WTC11 (cell line): ENCODE measurements at regions not wholly inside any gene's neighbourhood (a gene's known extent, or its start where the extent isn't known, plus 50 kb on each side); places are given as distances from the start of the nearest gene placed in this dataset.

Experiments
- ELF4 ChIP-seq: sonication (generic); formaldehyde crosslinking; IDR thresholded peaks from 2 replicates; pipeline ENCODE4 v1.8.1; 2022; ENCODE audit warnings: low read depth, mild to moderate bottlenecking, moderate library complexity, missing genetic modification reagents
- ETV6 ChIP-seq: sonication (generic); formaldehyde crosslinking; IDR thresholded peaks from 2 replicates; pipeline ENCODE4 v1.8.1; 2022; ENCODE audit warnings: mild to moderate bottlenecking, missing genetic modification reagents
- ZNF232 ChIP-seq: sonication (generic); formaldehyde crosslinking; IDR thresholded peaks from 2 replicates; pipeline ENCODE4 v1.8.0; 2022; ENCODE audit warnings: mild to moderate bottlenecking, missing genetic modification reagents
- TF ChIP-seq, protein P1 (sequence below): sonication (generic); formaldehyde crosslinking; IDR thresholded peaks from 2 replicates; pipeline ENCODE4 v1.8.0; 2023; ENCODE audit warnings: mild to moderate bottlenecking, missing genetic modification reagents
- TF ChIP-seq, protein P2 (sequence below): fragments of 200-600 bp; IDR thresholded peaks from 2 replicates; pipeline ENCODE4 v1.8.0; 2022; ENCODE audit warnings: antibody characterized with exemption
- TF ChIP-seq, protein P3 (sequence below): sonication (generic); formaldehyde crosslinking; IDR thresholded peaks from 2 replicates; pipeline ENCODE4 v1.8.0; 2022; ENCODE audit warnings: missing genetic modification reagents
- TF ChIP-seq, protein P4 (sequence below): sonication (generic); formaldehyde crosslinking; IDR thresholded peaks from 2 replicates; pipeline ENCODE4 v1.8.1; 2023; ENCODE audit warnings: mild to moderate bottlenecking, missing genetic modification reagents
- TF ChIP-seq, protein P5 (sequence below): sonication (generic); formaldehyde crosslinking; IDR thresholded peaks from 2 replicates; pipeline ENCODE4 v1.8.0; 2023; ENCODE audit warnings: missing genetic modification reagents, mild to moderate bottlenecking, borderline replicate concordance
- TF ChIP-seq, protein P6 (sequence below): sonication (generic); formaldehyde crosslinking; IDR thresholded peaks from 2 replicates; pipeline ENCODE4 v1.8.0; 2022; ENCODE audit warnings: mild to moderate bottlenecking, missing genetic modification reagents

DNA sequence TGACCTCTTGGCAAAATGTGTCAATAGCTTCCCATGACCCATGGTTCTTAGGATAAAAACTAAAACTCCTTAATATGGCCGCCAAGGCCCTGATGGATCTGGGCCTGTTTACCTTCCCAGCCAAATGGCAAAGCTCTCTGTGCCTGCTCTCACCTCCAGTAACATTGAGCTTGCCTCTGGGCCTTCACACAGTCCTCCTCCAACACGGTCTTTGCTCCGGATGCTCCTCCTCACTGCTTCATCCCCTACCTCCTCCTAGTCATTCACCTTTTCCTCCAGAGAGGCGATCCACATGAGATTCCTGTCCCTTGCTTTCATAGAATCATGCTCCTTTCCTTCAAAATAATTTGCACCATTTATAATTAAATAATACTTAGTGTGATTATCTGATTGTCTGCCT lies 172.3 kb upstream of the AFDN start (continued):
- no peak for TF ChIP-seq ETV6 (CRISPR knock-in tag)
- TF ChIP-seq, protein P1, sequence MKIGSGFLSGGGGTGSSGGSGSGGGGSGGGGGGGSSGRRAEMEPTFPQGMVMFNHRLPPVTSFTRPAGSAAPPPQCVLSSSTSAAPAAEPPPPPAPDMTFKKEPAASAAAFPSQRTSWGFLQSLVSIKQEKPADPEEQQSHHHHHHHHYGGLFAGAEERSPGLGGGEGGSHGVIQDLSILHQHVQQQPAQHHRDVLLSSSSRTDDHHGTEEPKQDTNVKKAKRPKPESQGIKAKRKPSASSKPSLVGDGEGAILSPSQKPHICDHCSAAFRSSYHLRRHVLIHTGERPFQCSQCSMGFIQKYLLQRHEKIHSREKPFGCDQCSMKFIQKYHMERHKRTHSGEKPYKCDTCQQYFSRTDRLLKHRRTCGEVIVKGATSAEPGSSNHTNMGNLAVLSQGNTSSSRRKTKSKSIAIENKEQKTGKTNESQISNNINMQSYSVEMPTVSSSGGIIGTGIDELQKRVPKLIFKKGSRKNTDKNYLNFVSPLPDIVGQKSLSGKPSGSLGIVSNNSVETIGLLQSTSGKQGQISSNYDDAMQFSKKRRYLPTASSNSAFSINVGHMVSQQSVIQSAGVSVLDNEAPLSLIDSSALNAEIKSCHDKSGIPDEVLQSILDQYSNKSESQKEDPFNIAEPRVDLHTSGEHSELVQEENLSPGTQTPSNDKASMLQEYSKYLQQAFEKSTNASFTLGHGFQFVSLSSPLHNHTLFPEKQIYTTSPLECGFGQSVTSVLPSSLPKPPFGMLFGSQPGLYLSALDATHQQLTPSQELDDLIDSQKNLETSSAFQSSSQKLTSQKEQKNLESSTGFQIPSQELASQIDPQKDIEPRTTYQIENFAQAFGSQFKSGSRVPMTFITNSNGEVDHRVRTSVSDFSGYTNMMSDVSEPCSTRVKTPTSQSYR: no peak
- TF ChIP-seq, protein P2, sequence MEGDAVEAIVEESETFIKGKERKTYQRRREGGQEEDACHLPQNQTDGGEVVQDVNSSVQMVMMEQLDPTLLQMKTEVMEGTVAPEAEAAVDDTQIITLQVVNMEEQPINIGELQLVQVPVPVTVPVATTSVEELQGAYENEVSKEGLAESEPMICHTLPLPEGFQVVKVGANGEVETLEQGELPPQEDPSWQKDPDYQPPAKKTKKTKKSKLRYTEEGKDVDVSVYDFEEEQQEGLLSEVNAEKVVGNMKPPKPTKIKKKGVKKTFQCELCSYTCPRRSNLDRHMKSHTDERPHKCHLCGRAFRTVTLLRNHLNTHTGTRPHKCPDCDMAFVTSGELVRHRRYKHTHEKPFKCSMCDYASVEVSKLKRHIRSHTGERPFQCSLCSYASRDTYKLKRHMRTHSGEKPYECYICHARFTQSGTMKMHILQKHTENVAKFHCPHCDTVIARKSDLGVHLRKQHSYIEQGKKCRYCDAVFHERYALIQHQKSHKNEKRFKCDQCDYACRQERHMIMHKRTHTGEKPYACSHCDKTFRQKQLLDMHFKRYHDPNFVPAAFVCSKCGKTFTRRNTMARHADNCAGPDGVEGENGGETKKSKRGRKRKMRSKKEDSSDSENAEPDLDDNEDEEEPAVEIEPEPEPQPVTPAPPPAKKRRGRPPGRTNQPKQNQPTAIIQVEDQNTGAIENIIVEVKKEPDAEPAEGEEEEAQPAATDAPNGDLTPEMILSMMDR: no peak
- TF ChIP-seq, protein P3, sequence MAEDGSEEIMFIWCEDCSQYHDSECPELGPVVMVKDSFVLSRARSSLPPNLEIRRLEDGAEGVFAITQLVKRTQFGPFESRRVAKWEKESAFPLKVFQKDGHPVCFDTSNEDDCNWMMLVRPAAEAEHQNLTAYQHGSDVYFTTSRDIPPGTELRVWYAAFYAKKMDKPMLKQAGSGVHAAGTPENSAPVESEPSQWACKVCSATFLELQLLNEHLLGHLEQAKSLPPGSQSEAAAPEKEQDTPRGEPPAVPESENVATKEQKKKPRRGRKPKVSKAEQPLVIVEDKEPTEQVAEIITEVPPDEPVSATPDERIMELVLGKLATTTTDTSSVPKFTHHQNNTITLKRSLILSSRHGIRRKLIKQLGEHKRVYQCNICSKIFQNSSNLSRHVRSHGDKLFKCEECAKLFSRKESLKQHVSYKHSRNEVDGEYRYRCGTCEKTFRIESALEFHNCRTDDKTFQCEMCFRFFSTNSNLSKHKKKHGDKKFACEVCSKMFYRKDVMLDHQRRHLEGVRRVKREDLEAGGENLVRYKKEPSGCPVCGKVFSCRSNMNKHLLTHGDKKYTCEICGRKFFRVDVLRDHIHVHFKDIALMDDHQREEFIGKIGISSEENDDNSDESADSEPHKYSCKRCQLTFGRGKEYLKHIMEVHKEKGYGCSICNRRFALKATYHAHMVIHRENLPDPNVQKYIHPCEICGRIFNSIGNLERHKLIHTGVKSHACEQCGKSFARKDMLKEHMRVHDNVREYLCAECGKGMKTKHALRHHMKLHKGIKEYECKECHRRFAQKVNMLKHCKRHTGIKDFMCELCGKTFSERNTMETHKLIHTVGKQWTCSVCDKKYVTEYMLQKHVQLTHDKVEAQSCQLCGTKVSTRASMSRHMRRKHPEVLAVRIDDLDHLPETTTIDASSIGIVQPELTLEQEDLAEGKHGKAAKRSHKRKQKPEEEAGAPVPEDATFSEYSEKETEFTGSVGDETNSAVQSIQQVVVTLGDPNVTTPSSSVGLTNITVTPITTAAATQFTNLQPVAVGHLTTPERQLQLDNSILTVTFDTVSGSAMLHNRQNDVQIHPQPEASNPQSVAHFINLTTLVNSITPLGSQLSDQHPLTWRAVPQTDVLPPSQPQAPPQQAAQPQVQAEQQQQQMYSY (CRISPR knock-in tag): no peak
- TF ChIP-seq, protein P4, sequence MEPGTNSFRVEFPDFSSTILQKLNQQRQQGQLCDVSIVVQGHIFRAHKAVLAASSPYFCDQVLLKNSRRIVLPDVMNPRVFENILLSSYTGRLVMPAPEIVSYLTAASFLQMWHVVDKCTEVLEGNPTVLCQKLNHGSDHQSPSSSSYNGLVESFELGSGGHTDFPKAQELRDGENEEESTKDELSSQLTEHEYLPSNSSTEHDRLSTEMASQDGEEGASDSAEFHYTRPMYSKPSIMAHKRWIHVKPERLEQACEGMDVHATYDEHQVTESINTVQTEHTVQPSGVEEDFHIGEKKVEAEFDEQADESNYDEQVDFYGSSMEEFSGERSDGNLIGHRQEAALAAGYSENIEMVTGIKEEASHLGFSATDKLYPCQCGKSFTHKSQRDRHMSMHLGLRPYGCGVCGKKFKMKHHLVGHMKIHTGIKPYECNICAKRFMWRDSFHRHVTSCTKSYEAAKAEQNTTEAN (CRISPR knock-in tag): no peak
- TF ChIP-seq, protein P5, sequence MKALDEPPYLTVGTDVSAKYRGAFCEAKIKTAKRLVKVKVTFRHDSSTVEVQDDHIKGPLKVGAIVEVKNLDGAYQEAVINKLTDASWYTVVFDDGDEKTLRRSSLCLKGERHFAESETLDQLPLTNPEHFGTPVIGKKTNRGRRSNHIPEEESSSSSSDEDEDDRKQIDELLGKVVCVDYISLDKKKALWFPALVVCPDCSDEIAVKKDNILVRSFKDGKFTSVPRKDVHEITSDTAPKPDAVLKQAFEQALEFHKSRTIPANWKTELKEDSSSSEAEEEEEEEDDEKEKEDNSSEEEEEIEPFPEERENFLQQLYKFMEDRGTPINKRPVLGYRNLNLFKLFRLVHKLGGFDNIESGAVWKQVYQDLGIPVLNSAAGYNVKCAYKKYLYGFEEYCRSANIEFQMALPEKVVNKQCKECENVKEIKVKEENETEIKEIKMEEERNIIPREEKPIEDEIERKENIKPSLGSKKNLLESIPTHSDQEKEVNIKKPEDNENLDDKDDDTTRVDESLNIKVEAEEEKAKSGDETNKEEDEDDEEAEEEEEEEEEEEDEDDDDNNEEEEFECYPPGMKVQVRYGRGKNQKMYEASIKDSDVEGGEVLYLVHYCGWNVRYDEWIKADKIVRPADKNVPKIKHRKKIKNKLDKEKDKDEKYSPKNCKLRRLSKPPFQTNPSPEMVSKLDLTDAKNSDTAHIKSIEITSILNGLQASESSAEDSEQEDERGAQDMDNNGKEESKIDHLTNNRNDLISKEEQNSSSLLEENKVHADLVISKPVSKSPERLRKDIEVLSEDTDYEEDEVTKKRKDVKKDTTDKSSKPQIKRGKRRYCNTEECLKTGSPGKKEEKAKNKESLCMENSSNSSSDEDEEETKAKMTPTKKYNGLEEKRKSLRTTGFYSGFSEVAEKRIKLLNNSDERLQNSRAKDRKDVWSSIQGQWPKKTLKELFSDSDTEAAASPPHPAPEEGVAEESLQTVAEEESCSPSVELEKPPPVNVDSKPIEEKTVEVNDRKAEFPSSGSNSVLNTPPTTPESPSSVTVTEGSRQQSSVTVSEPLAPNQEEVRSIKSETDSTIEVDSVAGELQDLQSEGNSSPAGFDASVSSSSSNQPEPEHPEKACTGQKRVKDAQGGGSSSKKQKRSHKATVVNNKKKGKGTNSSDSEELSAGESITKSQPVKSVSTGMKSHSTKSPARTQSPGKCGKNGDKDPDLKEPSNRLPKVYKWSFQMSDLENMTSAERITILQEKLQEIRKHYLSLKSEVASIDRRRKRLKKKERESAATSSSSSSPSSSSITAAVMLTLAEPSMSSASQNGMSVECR (CRISPR knock-in tag): no peak
- no peak for TF ChIP-seq ZNF232
- TF ChIP-seq, protein P6, sequence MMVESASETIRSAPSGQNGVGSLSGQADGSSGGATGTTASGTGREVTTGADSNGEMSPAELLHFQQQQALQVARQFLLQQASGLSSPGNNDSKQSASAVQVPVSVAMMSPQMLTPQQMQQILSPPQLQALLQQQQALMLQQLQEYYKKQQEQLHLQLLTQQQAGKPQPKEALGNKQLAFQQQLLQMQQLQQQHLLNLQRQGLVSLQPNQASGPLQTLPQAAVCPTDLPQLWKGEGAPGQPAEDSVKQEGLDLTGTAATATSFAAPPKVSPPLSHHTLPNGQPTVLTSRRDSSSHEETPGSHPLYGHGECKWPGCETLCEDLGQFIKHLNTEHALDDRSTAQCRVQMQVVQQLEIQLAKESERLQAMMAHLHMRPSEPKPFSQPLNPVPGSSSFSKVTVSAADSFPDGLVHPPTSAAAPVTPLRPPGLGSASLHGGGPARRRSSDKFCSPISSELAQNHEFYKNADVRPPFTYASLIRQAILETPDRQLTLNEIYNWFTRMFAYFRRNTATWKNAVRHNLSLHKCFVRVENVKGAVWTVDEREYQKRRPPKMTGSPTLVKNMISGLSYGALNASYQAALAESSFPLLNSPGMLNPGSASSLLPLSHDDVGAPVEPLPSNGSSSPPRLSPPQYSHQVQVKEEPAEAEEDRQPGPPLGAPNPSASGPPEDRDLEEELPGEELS (CRISPR knock-in tag): no peak
- no peak for TF ChIP-seq ELF4 (CRISPR knock-in tag)
